Activated CD8-positive, alpha-beta memory T cell treated with anti-CD3 and anti-CD28 coated beads for 1 hour (primary cell): ENCODE measurements at regions not wholly inside any gene's neighbourhood (a gene's known extent, or its start where the extent isn't known, plus 50 kb on each side); places are given as distances from the start of the nearest gene placed in this dataset.

Source experiments
- DNase-seq, 2 donors: peaks; one replicate each; pipeline ENCODE4 v3.0.0-alpha.2; 2020; ENCODE audit warnings: low read depth in 1 of 2; ENCODE audit errors: extremely low read depth in 1 of 2

DNA sequence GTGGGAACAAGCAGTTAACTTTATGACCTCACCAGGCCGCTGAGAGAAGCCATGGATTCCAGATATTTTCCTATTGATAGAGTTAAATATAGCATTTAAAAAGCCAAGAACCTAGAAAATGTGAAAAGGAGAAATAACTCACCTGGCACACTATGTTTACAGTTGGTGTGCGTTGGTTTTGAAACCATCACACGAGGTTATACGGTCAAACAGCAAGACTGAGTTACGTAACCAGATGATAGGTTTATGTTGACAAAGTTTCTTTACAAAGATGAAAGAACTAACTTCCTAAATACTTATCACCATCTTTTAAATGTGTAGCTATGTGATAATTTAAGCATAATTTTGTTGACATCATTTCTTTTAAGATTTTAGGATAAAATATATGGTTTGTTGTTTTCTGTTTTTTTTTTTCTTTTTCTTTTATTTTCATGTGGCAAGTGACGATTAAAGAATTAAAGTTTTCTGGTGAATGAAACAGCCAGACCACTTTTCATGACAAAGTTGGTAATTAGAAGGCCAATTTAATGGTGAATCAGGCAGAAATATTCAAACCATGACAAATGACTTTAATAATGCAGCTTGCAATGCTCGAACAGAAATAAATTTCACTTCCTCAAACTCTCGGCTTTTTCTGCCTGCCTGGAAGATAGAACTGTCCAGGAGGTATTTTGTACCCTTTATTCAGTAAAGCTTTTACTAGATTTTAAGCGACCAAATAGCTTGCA is 339.1 kb upstream of the OBI1 start:
- no peak for DNase-seq

DNA sequence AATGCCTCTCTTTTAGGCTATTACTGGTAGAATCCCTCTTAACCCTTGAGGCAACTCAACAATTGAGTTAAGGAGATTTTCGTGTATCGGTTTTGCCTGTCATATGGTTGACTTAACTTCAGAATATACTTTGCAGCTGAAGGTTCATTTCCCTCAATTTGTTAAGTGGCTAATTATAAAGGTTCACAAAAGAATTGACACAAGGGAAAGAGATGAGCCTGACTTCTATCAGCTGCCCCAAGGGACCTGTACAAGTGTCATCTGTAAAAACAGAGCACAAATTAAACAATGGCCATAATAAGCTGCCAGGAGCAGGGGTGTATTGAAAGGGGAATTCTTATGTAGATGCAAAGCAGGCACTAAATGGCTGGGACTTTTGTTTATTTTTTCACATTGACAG is 334.8 kb upstream of the OBI1 start:
- DNase-seq: no peak

DNA sequence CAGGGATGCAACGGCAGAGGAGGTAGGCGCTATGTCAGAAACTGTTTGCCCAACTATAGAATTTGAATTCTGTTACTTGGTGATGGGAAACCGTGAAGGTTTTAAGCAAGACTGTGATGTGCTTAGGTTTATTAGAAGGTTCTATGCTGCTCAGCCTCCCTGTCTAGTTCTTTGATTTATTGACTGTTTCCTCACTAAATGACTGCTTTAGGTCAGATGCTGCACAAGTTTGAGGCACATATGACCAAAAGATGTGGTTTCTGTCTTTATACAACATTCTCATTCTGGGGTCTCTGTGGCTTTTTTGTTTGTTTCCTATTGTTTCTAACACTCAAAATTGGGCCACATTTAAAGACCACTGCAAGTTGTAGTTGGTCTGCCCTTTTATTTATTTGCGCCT is 323.0 kb upstream of the OBI1 start:
- no peak for DNase-seq

DNA sequence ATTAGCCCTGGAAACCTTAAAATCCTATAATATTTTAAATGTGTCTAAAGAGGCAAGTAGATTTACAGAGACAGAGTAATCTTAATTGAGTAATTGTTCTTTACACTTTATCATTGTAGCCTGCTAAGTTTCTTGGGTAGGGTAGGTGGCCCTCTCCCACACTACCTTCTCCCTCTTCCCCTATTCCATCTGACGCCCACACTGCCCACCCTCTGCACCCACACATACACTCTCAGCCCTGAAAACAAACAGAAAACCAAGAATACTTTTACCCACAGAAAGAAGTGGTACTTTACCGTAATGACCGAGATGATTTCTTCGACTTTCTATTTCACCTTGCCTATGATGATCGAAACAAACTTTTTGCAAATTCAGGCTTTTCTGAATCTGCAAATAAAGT is 320.4 kb upstream of the OBI1 start:
- no peak for DNase-seq

DNA sequence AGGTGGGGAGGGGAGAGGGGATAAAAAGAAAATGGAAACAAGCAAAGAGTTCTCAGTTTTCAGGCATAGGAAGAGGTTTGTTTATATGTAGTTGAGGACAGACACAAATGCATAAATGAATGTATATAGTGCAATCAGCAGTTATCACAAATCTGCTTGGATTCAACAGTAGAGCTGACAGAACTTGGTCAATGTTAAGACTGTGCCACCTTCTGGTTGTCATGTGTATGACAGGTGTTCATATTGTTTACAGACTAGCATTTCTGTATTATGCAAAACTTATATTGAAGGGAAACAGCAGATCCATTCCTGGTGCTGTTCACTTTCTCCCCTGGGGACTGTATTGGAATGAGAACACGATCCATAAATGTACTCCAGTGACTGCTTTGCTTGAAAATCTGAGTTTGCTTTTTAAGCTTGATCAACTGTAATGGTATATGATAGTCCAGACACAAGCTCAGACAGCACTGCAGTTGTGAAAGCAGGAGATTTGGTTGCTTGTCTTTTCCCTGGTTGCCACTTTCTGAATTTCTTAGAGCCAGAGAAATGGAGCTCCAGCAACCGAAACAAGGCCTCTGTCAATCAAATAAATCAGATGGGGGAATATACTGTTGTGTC is 319.5 kb upstream of the OBI1 start:
- no peak for DNase-seq

DNA sequence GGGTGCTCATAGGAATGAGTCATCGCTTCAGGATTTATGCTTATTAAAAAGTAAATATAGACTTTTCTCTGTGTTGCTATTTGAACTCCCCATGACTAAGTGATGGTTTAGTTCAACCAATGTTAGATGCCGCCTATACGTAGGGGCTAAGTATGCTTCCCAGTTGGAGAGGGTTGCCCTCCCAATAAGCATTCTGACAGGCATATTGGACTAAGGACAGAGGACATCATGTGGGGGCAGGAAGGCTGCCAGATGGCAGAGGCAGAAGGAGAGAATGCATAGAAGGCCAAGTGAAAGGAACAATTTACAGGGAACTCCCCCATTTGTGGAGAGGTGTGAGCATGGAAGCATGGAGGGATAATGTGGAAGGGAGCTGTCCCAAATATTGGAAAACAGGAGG is 318.4 kb upstream of the OBI1 start:
- no peak for DNase-seq

DNA sequence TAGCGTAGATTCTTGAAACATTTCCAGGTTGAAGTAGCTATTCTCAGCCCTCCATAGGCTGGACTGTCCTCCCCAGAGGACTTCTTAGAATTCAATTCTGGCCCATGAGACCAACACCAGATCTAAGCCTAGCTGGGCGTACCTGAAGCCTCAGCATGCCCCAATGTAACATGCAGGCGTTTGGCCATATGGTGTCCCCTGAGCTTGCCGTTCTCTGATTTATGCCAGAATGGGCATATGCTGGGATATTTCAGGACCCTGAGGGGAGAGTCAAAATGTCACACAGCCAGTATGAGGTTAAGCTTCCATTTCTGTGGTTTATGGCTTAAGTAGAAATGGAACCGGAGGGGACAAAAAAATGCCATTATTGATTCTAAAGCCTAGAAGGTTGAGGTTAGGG is 317.7 kb upstream of the OBI1 start:
- DNase-seq: no peak

DNA sequence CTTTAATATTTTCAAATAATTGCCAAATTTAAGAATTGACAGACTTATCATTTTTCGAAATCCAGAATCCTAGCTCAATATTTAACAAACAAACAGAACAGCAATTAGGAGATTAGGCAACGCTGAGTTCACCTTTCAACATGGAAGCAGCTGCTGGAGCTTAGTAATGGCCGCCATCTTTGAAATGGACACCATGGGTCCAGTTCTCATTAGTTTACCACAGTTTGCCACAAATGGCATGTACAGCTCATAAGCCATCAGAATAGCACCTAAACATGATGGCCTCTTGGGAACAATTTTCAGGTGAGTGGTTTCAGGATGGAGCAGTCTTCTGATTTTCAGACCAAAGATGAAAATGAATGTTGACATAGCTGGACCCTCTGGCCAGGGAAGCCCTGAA is 313.6 kb upstream of the OBI1 start:
- no peak for DNase-seq

DNA sequence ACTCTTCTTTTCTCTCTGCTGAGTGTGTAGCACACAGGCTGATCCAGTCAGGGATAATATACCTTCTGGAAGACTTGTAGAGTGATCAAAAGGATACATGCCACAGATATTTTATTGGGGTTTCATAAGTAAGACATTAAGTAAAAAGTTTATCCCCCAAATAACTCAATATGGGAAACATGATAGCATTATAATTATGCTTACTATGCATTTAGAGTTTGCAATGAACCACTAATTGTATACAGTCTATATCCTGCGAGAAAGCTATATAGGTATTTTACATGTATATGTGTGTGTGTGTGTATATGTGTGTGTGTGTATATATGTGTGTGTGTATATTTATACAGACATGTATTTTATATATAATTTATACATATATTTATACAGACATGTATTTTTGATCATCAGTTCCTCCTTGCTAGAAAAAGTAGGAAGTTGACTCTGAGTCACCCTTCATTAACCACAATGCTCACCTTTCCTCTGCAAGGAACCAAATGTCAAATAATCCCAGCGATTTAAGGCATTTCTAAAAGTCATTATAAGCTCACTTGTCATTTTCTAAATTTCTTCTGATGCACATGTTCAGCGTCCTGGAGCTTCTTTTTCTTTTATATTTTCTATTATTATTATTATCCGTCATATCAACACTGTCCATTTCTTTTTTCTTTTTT is 312.5 kb upstream of the OBI1 start:
- DNase-seq: no peak

DNA sequence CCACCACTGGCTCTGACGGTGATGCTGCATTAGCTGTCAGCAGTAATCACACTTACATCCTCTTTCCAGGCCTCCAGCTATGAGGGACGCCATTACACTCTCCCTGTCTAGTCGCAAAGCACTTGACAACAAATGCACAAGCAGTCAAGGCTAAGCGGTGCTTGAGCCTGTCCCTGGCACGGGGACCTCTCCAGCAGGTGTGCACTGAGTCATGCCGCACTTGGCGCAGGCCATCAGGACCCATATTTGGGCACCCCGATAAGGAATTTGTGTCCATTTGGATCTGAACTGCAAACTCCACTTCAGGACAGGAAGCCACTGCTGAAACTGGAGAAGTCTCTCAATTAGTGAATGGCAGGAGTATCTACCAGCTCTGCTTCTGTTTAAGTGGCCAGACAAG is 301.9 kb upstream of the OBI1 start:
- no peak for DNase-seq

DNA sequence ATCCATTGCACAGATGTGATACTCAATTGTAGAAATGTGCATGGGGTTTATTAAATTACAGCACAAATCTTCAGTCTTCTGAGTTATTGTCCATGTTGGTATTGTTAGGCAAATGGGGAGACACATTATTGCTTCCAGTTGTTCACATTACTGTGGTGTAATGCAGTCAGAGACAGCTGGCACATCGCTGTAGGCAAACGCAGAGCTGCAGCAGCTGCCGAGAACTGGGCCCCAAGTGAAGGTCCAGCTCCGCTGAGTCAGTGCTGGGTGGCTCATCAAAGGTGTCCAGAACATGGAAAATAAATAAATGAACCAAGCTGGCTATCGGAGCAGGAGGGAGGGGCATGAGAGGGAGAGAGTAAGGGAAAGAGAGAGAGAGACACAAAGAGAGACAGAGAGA is 299.1 kb upstream of the OBI1 start:
- DNase-seq: no peak

DNA sequence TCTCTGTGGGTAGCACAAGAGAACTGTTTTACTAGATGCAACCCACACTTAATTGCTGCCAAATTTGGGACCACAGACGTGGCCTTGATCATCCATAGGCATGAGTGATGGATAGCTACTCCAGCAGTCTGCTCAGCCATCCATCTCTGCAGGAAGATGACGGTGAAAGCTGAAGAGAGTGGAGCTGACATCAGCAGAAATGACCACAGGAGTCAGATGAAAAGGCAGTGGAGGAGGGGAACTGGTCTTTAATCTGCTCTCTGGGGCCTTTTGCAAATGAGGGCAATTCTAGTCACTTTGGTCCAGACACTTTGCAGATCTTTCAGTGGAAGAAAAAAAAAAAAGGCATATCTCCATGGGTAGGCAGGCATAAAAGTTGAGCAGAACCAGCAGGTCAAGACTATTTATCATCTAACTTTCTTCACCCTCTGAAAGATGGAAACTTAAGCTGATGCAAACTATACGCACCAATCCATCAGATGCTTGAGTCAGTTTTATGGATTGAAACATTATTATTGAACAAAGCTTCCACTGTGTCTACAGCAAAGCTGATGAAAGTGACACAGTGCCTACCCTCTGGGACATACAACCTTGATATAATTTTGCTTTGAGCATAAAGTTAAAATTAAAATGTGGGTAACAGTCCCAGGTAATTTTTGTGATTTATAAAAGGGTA is 281.6 kb upstream of the OBI1 start:
- DNase-seq: no peak

DNA sequence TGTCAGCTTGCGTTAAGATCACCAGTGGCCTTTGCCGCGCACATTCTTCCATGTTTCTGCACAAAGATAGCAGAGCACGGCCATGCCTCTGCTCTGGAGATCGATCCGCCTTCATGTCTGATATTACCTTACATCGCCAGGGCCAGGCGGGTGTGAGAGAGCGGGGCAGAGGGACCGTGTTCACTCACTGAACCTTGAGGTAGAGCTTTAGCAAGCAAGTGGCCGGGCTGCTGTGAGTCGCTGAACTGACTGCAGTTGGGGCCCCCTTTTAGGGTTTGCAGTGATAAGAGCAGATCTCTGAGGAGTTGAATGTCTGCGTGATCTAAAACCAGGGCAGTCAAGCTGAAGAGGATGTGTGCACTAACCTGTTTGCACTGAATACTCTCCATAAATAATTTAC is 275.4 kb upstream of the OBI1 start:
- no peak for DNase-seq

DNA sequence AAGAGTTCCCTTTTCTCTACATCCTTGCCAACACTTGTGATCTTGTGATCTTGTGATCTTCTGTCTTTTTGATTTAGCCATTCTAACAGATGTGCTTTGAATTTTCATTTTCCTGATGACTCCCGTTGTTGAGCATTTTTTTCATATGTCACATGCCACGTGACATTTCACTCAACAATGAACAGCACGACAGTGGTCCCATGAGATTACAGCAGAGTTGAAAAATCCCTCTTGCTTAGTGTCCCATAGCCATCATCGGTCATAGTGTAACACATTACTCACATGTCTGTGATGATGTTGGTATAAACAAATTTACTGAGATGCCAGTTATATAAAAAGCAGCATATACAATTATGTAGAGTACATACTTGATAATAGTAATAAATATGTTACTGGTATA is 256.1 kb upstream of the OBI1 start:
- DNase-seq: no peak

DNA sequence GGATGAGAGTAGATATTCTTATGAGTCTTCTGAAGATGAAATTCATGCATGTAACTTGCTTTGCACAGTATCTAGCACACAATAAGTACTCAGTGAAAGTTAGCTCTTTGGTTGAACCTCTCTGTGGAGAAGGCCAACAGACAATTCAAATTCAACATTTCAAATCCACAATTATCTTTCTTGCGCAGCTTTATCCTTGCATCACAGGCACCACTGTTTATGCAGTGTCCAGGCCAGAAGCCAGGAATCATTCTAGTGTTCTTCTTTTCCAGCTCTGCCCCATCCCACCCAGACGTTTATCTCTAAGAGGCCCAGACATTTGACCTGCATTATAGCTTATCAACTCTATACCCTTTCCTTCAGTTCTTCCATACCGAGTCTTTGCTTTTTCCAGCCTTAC is 254.7 kb upstream of the OBI1 start:
- no peak for DNase-seq

DNA sequence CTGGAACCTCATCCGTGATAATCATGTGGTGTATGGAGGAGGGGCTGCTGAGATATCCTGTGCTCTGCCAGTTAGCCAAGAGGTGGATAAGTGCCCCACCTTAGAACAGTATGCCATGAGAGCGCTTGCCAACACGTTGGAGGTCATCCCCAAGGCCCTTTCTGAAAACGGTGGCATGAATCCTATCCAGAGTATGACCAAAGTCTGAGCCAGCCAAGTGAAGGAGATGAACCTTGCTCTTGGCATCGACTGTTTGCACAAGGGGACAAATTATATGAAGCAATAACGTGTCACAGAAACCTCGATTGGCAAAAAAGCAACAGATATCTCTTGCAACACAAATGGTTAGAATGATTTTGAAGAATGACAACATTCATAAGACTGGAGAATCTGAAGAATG is 251.2 kb upstream of the OBI1 start:
- DNase-seq: no peak

DNA sequence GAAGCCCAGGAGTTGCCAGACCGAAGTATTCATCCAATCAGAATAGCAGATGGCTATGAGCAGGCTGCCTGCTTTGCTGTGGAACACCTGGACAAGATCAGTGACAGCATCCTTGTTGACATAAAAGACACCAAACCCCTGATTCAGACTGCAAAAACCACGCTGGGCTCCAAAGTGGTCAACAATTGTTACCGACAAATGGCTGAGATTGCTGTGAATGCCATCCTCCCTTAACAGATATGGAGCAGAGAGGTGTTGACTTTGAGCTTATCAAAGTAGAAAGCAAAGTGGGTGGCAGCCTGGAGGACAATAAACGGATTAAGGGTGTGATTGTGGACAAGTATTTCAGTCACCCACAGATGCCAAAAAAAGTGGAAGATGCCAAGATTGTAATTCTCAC is 250.3 kb upstream of the OBI1 start:
- DNase-seq: no peak

DNA sequence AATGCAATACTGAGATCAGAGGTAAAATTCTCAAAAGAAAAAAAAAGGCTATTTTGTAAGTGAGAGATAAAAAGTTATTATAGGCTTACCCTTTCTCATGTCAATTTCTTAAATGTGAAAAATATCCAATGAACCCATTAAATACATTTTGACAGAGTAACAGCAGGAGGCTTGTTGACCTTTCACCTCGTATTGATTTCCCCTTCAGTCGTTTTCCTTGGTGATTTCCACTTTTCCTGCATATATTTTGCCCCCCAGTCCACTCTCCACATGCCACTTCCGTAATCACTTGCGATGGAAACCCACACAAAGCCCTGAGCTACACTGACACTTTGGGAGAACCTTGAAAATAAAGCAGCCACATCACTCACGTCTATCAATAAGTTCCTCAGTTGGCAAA is 248.1 kb upstream of the OBI1 start:
- DNase-seq: no peak

DNA sequence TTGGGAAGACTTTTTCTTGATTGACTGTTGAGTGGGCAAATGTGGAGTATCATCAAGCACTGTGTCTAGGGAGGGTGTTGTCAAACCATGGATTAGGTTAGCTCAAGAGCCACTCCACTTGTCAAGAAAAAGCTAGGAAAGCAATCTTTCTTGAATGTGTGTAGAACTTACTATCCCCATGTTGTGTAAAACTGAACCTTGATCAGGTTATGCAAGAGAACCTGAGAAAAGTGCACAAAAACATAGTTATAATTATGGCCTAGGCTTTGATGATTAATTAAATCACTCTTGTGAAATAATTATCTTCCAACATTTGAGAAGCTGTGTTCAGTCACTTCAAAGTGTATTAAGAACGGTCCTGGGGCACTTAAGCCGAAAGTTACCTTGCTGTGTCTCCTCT is 238.2 kb upstream of the OBI1 start:
- no peak for DNase-seq

DNA sequence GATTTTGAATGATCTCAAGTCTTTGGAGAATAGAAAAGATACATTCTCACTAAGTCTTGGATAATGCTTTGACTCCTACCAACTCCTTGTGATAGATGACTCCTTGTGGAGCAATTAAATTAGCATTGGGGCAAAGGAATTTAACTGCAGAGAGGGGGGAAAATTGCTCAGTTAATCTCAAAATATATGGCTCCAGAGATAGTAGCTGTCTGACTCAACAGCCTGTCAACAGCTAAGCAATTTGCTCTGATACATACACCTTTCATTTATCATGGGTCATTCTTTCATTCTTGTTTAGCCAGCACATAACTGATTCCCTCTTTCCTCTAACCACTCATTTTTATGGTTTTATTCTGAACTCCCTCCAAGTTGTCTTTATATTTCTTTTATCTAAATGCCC is 225.6 kb upstream of the OBI1 start:
- no peak for DNase-seq

DNA sequence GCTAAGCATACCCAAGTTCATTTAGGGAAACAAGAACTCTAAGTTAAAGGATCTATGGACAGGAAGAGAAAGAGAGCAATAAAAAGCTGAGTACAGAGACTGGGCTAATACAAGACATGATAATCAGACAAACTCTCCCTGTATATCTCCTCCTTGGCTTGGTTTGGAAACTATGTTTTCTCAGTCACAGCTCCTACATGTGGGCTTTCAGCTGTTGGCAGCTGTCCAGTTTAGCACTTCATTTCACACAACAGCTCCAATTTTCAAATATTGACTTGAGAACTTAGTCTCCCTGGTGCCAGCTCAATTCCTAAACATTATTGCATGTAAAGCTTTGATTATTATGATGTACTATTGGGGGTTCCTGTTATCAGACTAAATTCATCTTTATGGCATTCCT is 222.8 kb upstream of the OBI1 start:
- DNase-seq: no peak

DNA sequence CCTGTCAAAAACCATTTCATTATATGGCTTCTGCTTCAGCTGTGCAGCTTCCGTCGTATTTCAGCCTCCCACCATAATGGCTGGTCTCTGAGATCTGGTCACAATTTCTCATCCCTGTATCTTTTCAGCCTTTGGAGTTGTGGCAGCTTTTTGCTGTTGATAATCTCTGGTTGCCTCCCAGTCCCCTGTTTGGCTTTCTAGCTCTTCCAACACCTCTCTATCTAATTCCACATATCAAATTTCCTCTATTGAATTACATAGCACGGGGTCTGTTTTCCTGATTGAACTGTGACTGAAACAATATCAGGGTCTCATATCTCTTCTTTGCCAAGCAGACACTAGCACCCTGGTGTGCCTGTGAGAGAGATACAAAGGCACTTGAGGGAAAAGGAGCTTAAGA is 222.1 kb upstream of the OBI1 start:
- no peak for DNase-seq
